ENCODE measurements at regions not wholly inside any gene's neighbourhood (a gene's known extent, or its start where the extent isn't known, plus 50 kb on each side); places are given as distances from the start of the nearest gene placed in this dataset.

GRCh38 chr13:78238911-78239310 lies 320.3 kb upstream of the EDNRB start:
- H3K4me3 Mint-ChIP-seq (ENCODE audit: unreplicated experiment) = no peak overlapping the region
- H3K27ac Mint-ChIP-seq (ENCODE audit: unreplicated experiment) = no peak overlapping the region
- no peaks in the 10 kb centered on the region for H3K9me3 Mint-ChIP-seq (ENCODE audit: unreplicated experiment)
- DNase-seq (ENCODE audit: extremely low spot score, unreplicated experiment) = no peak
- H3K4me1 Mint-ChIP-seq (ENCODE audit: unreplicated experiment) = no peaks in the 10 kb centered on the region
- H3K36me3 Mint-ChIP-seq (ENCODE audit: unreplicated experiment) = no peaks in the 10 kb centered on the region
- TF ChIP-seq, protein P1, sequence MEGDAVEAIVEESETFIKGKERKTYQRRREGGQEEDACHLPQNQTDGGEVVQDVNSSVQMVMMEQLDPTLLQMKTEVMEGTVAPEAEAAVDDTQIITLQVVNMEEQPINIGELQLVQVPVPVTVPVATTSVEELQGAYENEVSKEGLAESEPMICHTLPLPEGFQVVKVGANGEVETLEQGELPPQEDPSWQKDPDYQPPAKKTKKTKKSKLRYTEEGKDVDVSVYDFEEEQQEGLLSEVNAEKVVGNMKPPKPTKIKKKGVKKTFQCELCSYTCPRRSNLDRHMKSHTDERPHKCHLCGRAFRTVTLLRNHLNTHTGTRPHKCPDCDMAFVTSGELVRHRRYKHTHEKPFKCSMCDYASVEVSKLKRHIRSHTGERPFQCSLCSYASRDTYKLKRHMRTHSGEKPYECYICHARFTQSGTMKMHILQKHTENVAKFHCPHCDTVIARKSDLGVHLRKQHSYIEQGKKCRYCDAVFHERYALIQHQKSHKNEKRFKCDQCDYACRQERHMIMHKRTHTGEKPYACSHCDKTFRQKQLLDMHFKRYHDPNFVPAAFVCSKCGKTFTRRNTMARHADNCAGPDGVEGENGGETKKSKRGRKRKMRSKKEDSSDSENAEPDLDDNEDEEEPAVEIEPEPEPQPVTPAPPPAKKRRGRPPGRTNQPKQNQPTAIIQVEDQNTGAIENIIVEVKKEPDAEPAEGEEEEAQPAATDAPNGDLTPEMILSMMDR (IDR thresholded peaks at IDR 0.05) = no peak
- peaks cover 3% of the 10 kb centered on the region for H3K27me3 Mint-ChIP-seq (ENCODE audit: unreplicated experiment)

DNA sequence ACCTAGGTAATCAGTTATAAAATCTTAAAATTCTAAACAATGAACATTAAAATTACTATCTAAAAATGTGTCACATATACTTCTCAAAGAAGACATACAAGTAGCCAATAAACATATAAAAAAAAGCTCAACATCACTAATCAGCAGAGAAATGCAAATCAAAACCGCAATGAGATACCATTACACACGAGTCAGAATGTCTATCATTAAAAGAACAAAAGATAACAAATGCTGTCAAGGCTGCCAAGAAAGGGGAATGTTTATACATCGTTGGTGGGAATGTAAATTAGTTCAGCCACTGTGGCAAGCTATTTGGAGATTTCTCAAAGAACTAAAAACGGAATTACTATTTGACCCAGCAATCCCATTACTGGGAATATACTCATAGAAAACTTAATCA lies 310.3 kb upstream of the EDNRB start:
- H3K9me3 Mint-ChIP-seq (ENCODE audit: unreplicated experiment) = no peaks in the 10 kb centered on the region
- H3K27me3 Mint-ChIP-seq (ENCODE audit: unreplicated experiment) = peaks cover 2% of the 10 kb centered on the region
- H3K4me3 Mint-ChIP-seq (ENCODE audit: unreplicated experiment) = no peak overlapping the region
- H3K36me3 Mint-ChIP-seq (ENCODE audit: unreplicated experiment) = no peaks in the 10 kb centered on the region
- no peak overlapping the region for H3K27ac Mint-ChIP-seq (ENCODE audit: unreplicated experiment)
- DNase-seq (ENCODE audit: extremely low spot score, unreplicated experiment) = no peak
- TF ChIP-seq, protein P1 (IDR thresholded peaks at IDR 0.05) = no peak
- H3K4me1 Mint-ChIP-seq (ENCODE audit: unreplicated experiment) = no peaks in the 10 kb centered on the region

- H3K9me3 Mint-ChIP-seq (ENCODE audit: unreplicated experiment) = no peaks in the 10 kb centered on the region
Observed at GRCh38 chr13:78228211-78228610, 309.6 kb upstream of the EDNRB start.

GRCh38 chr13:78227709-78228108 lies 309.1 kb upstream of the EDNRB start:
- DNase-seq (ENCODE audit: extremely low spot score, unreplicated experiment) = no peak
- H3K4me1 Mint-ChIP-seq (ENCODE audit: unreplicated experiment) = no peaks in the 10 kb centered on the region
- no peak overlapping the region for H3K4me3 Mint-ChIP-seq (ENCODE audit: unreplicated experiment)
- H3K9me3 Mint-ChIP-seq (ENCODE audit: unreplicated experiment) = no peaks in the 10 kb centered on the region
- no peaks in the 10 kb centered on the region for H3K36me3 Mint-ChIP-seq (ENCODE audit: unreplicated experiment)
- TF ChIP-seq, protein P1 (IDR thresholded peaks at IDR 0.05) = no peak
- no peak overlapping the region for H3K27ac Mint-ChIP-seq (ENCODE audit: unreplicated experiment)
- H3K27me3 Mint-ChIP-seq (ENCODE audit: unreplicated experiment) = peaks cover 2% of the 10 kb centered on the region

More at GRCh38 chr13:78228211-78228610, 309.6 kb upstream of the EDNRB start:
- DNase-seq (ENCODE audit: extremely low spot score, unreplicated experiment) = no peak
- Mint-ChIP-seq H3K4me3 (ENCODE audit: unreplicated experiment) (no peak overlapping the region), H3K27me3 (ENCODE audit: unreplicated experiment) (peaks cover 2% of the 10 kb centered on the region), H3K4me1 (ENCODE audit: unreplicated experiment) (no peaks in the 10 kb centered on the region), H3K36me3 (ENCODE audit: unreplicated experiment) (no peaks in the 10 kb centered on the region), H3K27ac (ENCODE audit: unreplicated experiment) (no peak overlapping the region)
- TF ChIP-seq, protein P1 (IDR thresholded peaks at IDR 0.05) = no peak

GRCh38 chr13:78215458-78216108 lies 297.0 kb upstream of the EDNRB start:
- Mint-ChIP-seq H3K27ac (ENCODE audit: unreplicated experiment) (no peak overlapping the region), H3K4me1 (ENCODE audit: unreplicated experiment) (no peaks in the 10 kb centered on the region), H3K4me3 (ENCODE audit: unreplicated experiment) (no peak overlapping the region), H3K9me3 (ENCODE audit: unreplicated experiment) (no peaks in the 10 kb centered on the region), H3K27me3 (ENCODE audit: unreplicated experiment) (peaks cover 17% of the 10 kb centered on the region), H3K36me3 (ENCODE audit: unreplicated experiment) (no peaks in the 10 kb centered on the region)
- DNase-seq (ENCODE audit: extremely low spot score, unreplicated experiment) = no peak
- TF ChIP-seq, protein P1 (IDR thresholded peaks at IDR 0.05) = no peak
